ENCODE measurements at regions not wholly inside any gene's neighbourhood (a gene's known extent, or its start where the extent isn't known, plus 50 kb on each side); places are given as distances from the start of the nearest gene placed in this dataset.

DNA sequence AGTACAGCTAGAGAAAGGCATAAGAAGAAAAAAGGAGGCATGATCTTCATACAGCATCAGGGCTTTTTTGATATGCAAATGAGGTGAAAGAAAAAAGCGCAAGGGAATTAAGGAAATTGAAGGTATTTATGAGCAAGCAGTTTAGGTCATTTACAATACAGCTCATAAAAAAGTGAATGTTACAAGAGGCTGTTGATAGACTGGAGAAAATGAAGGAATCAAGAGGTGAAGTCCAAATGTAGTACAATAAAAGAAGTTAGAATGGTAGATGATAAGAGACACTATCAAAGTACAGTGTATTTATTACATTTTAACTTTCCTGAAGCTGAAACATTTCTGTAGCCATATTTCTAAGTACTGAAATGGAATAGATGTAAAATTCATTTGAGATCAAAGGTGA, 1349.5 kb downstream of the ADGRL3 start:
- Histone ChIP-seq H3K27ac (ENCODE audit: low read depth) (no peak overlapping the region), H3K4me1 (ENCODE audit: insufficient read depth) (no peaks in the 10 kb centered on the region), H3K4me3 (ENCODE audit: low read depth, low read length) (no peak overlapping the region), H3K36me3 (ENCODE audit: insufficient read depth) (no peaks in the 10 kb centered on the region)
- no peak for DNase-seq (ENCODE audit: extremely low spot score)
- 87% methylated on average over 1 of the region's 1 CpG for WGBS

DNA sequence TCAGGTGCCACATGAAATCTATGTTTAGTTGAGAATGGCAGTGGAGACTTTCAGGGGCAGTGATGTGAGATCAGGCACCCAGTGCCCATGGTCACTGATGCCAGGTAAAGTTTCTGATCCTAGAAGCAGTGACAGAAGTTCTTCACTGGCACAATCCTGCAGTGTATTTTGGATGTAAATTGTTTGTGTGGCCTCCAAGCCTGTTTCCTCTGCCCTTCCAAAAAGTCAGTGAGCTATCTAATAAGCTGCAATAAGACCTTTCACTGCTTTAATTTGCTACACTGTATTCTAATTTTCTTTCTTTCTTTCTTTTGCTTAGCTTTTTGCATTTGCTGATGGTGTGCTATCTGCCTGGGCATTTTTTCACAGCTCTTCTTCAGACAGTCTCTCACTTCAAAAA, 1348.6 kb downstream of the ADGRL3 start:
- Histone ChIP-seq H3K4me3 (ENCODE audit: low read depth, low read length) (no peak overlapping the region), H3K4me1 (ENCODE audit: insufficient read depth) (no peaks in the 10 kb centered on the region), H3K27ac (ENCODE audit: low read depth) (no peak overlapping the region), H3K36me3 (ENCODE audit: insufficient read depth) (no peaks in the 10 kb centered on the region)
- no peak for DNase-seq (ENCODE audit: extremely low spot score)

DNA sequence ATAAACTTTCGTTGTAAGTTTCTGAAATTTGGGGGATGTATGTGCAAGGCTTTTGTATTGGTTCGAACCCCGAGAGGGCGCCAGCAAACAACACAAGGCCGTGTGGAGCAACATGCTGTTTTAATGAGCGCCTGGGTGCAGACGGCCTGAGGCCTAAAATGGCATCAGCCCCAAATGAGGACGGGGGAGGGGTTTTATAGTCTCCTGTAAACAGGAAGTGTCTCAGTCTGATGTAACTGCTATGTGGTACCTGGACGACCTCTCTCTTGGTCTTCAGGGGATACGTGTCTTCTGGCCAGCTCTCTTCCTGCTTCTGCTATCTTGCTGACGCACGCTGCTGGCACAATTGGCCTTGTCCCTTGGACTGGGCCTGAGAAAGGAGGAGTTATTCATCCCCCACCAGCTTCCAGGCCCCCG, 1348.0 kb downstream of the ADGRL3 start:
- H3K36me3 ChIP-seq (ENCODE audit: insufficient read depth): no peaks in the 10 kb centered on the region
- no peak overlapping the region for H3K27ac ChIP-seq (ENCODE audit: low read depth)
- no peak overlapping the region for H3K4me3 ChIP-seq (ENCODE audit: low read depth, low read length)
- no peak for DNase-seq (ENCODE audit: extremely low spot score)
- no peaks in the 10 kb centered on the region for H3K4me1 ChIP-seq (ENCODE audit: insufficient read depth)
- WGBS: 59% methylated on average over 13 of the region's 13 CpGs

DNA sequence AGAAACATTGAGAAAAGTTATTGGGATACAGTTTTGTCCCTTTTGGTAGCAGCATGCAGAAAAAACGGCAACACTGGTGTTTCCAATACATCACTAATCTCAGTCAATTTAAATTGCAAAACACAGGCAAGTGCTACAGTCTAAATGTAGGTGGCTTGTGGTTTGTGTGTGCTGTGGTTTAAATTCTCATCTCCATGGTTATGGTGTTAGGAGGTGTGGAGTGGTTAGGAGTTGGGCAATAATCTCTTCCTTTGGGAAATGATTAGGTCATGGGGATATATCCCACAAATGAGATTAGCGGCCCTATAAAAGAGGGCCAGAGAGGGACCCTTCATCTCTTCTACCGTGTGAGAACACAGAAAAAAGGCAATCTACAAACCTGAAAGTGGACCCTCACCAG, 1344.3 kb downstream of the ADGRL3 start:
- Histone ChIP-seq H3K27ac (ENCODE audit: low read depth) (no peak overlapping the region), H3K36me3 (ENCODE audit: insufficient read depth) (no peaks in the 10 kb centered on the region), H3K4me1 (ENCODE audit: insufficient read depth) (no peaks in the 10 kb centered on the region), H3K4me3 (ENCODE audit: low read depth, low read length) (no peak overlapping the region)
- 72% methylated on average over 3 of the region's 3 CpGs for WGBS
- no peak for DNase-seq (ENCODE audit: extremely low spot score)

DNA sequence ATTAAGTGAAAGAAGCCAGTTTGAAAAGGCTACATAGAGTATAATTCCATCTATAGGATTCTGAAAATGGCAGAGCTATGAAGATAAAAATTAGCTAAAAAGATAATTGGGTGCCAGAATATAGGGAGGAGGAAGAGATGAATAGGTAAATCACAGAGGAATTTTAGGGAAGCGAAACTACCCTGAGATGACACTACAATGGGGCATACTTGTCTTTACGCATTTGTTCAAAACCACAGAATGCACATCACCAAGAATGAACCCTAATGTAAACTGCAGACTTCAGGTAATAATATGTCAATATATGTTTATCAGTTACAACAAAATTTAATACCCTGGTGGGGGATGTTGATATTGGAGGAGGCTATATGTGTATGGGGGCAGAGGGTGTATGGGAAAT, 1342.9 kb downstream of the ADGRL3 start:
- no peak overlapping the region for H3K4me3 ChIP-seq (ENCODE audit: low read depth, low read length)
- no peak for DNase-seq (ENCODE audit: extremely low spot score)
- no peaks in the 10 kb centered on the region for H3K36me3 ChIP-seq (ENCODE audit: insufficient read depth)
- H3K27ac ChIP-seq (ENCODE audit: low read depth): no peak overlapping the region
- WGBS: 93% methylated on average over 2 of the region's 2 CpGs
- no peaks in the 10 kb centered on the region for H3K4me1 ChIP-seq (ENCODE audit: insufficient read depth)

DNA sequence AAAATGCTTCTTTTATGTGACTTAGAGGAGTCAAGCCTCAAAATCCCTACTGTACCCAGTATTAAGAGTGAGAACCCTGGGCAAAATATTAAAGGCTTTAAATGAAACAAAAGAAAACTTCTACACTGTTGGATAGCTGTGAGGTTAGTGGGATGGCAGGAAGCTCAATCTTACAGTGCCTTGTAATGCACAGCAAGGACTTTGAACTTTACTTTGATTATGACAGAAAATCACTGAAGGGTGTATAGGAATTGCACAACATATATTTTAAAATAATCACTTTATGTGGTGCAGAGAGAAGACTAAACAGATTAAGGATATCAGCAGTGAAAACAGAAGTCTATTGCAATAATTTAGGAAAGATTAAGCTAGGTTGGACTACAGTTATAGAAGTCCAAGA, 1333.4 kb downstream of the ADGRL3 start:
- H3K4me1 ChIP-seq (ENCODE audit: insufficient read depth): no peaks in the 10 kb centered on the region
- no peak overlapping the region for H3K27ac ChIP-seq (ENCODE audit: low read depth)
- no peaks in the 10 kb centered on the region for H3K36me3 ChIP-seq (ENCODE audit: insufficient read depth)
- DNase-seq (ENCODE audit: extremely low spot score): no peak
- no peak overlapping the region for H3K4me3 ChIP-seq (ENCODE audit: low read depth, low read length)

DNA sequence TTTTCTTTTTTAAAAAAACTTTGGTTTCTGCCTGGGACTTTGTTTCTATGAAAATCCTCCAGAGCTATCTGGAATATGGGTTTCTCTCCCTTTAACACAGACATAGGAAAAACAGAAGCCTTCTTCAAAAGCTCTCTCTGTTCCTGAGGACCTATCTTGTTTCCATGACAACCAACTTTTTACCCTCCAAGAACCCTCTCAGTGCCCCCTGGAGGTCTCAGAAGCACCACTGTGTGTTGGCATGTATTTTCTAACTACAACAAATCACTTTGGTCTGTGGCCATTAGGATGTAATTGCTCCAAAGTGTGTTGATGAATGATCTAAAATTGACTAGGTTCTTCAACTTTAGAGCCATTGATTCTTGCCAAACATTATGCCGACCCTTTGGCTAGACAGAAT, 1331.6 kb downstream of the ADGRL3 start:
- Histone ChIP-seq H3K4me1 (ENCODE audit: insufficient read depth) (no peaks in the 10 kb centered on the region), H3K27ac (ENCODE audit: low read depth) (no peak overlapping the region), H3K36me3 (ENCODE audit: insufficient read depth) (no peaks in the 10 kb centered on the region), H3K4me3 (ENCODE audit: low read depth, low read length) (no peak overlapping the region)
- 86% methylated on average over 1 of the region's 1 CpG for WGBS
- no peak for DNase-seq (ENCODE audit: extremely low spot score)

DNA sequence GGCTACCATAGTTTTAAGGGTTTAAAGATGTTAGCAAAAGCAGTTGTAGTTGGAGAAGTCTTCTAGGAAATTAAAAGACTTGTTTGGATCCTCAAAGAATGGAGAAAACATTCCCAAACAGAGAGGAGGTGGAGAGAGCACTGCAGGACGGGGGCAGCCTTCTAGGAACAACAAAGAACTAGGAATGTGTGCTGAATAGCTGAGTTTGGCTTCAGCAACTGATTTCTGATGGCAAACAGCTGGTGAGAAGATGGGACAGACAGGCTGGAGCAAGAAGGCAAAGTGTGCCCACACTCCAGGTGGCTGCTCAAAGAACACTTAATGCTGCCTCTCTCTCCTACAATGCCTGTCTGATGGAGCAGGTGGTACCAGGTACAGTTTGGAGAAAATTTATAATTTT, 1331.1 kb downstream of the ADGRL3 start:
- H3K27ac ChIP-seq (ENCODE audit: low read depth): no peak overlapping the region
- 26% methylated on average over 1 of the region's 1 CpG for WGBS
- no peak overlapping the region for H3K4me3 ChIP-seq (ENCODE audit: low read depth, low read length)
- H3K4me1 ChIP-seq (ENCODE audit: insufficient read depth): no peaks in the 10 kb centered on the region
- H3K36me3 ChIP-seq (ENCODE audit: insufficient read depth): no peaks in the 10 kb centered on the region
- no peak for DNase-seq (ENCODE audit: extremely low spot score)

DNA sequence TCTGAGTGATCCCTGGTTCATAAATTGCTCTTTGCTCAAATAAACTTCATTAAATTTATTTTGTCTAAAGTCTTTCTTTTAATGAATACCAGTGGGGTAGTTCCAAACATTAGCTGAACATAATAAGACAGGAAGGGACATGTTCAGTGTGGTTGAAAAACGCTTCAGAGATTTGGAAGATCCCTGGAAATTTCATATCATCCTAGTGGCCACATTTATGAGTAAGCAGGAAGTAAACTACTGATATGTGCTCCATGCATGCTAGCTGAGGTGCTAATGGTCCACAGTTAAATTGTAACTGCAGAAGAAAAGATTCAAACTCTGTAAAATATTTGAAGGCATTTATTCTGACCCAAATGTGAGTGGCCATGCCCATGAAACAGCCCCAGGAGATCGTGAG, 1328.7 kb downstream of the ADGRL3 start:
- DNase-seq (ENCODE audit: extremely low spot score): no peak
- H3K4me1 ChIP-seq (ENCODE audit: insufficient read depth): no peaks in the 10 kb centered on the region
- WGBS: 48% methylated on average over 2 of the region's 2 CpGs
- no peaks in the 10 kb centered on the region for H3K36me3 ChIP-seq (ENCODE audit: insufficient read depth)
- H3K27ac ChIP-seq (ENCODE audit: low read depth): no peak overlapping the region
- no peak overlapping the region for H3K4me3 ChIP-seq (ENCODE audit: low read depth, low read length)

DNA sequence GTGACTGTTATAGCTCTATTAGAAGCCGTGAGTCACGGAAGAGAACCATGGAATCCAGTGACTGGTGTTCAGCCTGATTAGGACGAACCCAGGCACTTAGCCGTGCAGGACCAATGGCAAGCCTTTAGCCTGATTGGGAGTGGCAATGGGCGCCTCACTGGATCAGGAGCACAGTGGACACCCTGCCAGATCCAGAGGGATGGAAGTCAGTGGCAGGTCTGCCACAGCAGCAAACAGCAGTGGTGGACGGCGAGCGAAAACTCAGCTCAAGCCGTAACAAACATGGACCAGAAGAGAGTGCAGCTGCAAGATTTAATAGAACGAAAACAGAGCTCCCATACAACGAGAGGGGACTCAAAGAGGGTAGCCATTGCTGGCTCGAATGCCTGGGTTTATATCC, 1326.5 kb downstream of the ADGRL3 start:
- 93% methylated on average over 12 of the region's 12 CpGs for WGBS
- Histone ChIP-seq H3K36me3 (ENCODE audit: insufficient read depth) (no peaks in the 10 kb centered on the region), H3K27ac (ENCODE audit: low read depth) (no peak overlapping the region), H3K4me1 (ENCODE audit: insufficient read depth) (no peaks in the 10 kb centered on the region), H3K4me3 (ENCODE audit: low read depth, low read length) (no peak overlapping the region)
- no peak for DNase-seq (ENCODE audit: extremely low spot score)

DNA sequence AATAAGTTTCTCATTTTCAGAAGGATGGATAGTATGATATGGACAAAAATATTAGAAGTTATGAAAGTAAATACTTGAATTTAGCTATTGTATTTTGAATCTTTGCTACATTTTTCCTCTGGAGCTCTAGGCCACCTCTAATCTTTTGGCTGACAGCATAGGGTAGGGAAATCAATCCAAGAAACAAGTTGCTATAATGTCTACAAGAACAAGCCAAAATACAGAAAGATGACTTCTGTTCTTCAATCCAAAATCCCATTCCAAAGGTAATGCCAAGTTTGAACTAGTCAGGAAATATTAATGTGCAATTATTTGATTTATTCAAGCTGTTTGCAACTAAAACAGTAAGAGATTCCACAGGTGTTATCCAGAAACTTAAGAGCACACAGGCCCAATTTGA, 1323.1 kb downstream of the ADGRL3 start:
- H3K27ac ChIP-seq (ENCODE audit: low read depth): no peak overlapping the region
- H3K36me3 ChIP-seq (ENCODE audit: insufficient read depth): no peaks in the 10 kb centered on the region
- no peak for DNase-seq (ENCODE audit: extremely low spot score)
- no peak overlapping the region for H3K4me3 ChIP-seq (ENCODE audit: low read depth, low read length)
- no peaks in the 10 kb centered on the region for H3K4me1 ChIP-seq (ENCODE audit: insufficient read depth)

DNA sequence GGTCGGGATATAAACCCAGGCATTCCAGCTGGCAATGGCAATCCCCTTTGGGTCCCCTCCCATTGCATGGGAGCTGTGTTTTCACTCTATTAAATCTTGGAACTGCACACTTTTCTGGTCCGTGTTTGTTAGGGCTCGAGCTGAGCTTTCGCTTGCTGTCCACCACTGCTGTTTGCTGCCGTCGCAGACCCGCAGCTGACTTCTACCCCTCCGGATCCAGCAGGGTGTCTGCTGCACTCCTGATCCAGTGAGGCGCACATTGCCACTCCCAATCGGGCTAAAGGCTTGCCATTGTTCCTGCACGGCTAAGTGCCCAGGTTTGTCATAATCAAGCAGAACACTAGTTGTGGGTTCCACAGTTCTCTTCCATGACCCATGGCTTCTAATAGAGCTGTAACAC, 1322.1 kb downstream of the ADGRL3 start:
- no peak overlapping the region for H3K27ac ChIP-seq (ENCODE audit: low read depth)
- no peak overlapping the region for H3K4me3 ChIP-seq (ENCODE audit: low read depth, low read length)
- H3K4me1 ChIP-seq (ENCODE audit: insufficient read depth): no peaks in the 10 kb centered on the region
- H3K36me3 ChIP-seq (ENCODE audit: insufficient read depth): no peaks in the 10 kb centered on the region
- DNase-seq (ENCODE audit: extremely low spot score): no peak
- 92% methylated on average over 11 of the region's 11 CpGs for WGBS

DNA sequence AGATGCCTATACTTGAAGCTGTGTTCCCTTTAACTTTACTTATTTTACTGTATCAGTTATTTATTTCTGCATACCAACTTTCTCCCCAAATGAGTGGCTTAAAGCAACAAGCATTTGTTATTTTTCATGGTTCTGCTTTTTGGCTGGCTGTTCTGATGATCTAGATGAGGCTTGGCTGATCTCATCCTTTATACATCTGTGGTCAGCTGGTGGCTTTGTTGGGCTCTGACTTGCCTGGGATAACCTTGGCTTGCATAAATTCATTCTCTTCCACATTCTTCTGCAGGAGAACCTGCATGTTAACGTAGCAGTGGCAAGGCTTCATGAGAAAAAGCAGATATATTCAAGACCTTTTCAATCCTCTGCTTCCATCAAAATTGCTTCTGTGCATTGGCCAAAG, 1317.6 kb downstream of the ADGRL3 start:
- Histone ChIP-seq H3K4me1 (ENCODE audit: insufficient read depth) (no peaks in the 10 kb centered on the region), H3K36me3 (ENCODE audit: insufficient read depth) (no peaks in the 10 kb centered on the region), H3K27ac (ENCODE audit: low read depth) (no peak overlapping the region), H3K4me3 (ENCODE audit: low read depth, low read length) (no peak overlapping the region)
- DNase-seq (ENCODE audit: extremely low spot score): no peak
- WGBS: 26% methylated on average over 1 of the region's 1 CpG

DNA sequence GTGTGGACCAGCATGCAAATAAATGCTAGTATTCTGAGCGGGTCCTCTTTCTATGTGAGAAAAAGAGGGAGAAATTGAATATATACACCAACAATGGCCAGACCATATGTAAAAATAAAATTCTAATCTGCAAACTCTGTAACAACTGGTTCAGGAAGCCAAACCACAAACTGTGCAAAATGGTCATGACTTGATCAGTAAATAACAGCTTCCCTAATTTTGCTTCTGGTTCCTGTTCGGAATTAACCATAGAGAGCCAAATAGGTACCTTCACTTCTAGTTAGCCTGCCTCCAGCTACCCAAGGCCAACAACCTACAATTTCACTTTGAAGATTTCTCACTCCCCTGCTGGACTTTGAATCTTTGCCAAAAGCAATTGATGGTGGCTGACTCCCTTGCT, 1313.2 kb downstream of the ADGRL3 start:
- H3K36me3 ChIP-seq (ENCODE audit: insufficient read depth): no peaks in the 10 kb centered on the region
- H3K27ac ChIP-seq (ENCODE audit: low read depth): no peak overlapping the region
- H3K4me1 ChIP-seq (ENCODE audit: insufficient read depth): no peaks in the 10 kb centered on the region
- H3K4me3 ChIP-seq (ENCODE audit: low read depth, low read length): no peak overlapping the region
- no peak for DNase-seq (ENCODE audit: extremely low spot score)
- WGBS: 90% methylated on average over 2 of the region's 2 CpGs

DNA sequence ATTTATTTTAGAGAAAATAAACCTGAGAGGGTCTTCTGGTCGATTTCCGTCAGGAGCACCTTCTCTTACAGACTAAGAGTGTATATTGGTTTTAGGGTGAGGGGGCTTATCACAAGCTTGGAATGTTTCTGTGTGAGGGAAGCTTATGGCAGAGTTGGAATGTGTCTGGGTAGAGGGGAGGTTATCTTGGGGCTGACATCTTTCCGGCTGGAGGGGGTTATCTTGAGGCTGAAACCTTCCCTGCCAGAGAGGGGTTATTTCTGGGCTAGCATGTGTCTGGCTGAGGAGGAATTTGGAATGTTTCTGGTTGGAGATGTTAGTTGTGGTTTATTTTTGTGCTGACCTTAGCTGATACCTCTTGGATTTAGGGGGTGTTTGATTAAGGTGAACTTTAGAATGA, 1312.1 kb downstream of the ADGRL3 start:
- no peak overlapping the region for H3K27ac ChIP-seq (ENCODE audit: low read depth)
- 55% methylated on average over 3 of the region's 3 CpGs for WGBS
- no peaks in the 10 kb centered on the region for H3K4me1 ChIP-seq (ENCODE audit: insufficient read depth)

More for the DNA sequence above, 1312.1 kb downstream of the ADGRL3 start:
- H3K36me3 ChIP-seq (ENCODE audit: insufficient read depth): no peaks in the 10 kb centered on the region
- H3K4me3 ChIP-seq (ENCODE audit: low read depth, low read length): no peak overlapping the region
- DNase-seq (ENCODE audit: extremely low spot score): no peak

Data from urinary bladder (tissue), 3 donors.